Muscle of leg (tissue), 3 donors: ENCODE measurements at regions not wholly inside any gene's neighbourhood (a gene's known extent, or its start where the extent isn't known, plus 50 kb on each side); places are given as distances from the start of the nearest gene placed in this dataset.

Experiments
- DNase-seq: peaks from one replicate; pipeline ENCODE4 v3.0.0; 2013
- H3K27ac ChIP-seq: one replicate; pipeline ENCODE4 v1.5.1; 2013; ENCODE audit warnings: mild to moderate bottlenecking, low read length, control low read depth
- H3K27me3 ChIP-seq: one replicate; pipeline ENCODE4 v1.6.1; 2013; ENCODE audit warnings: low read length; ENCODE audit not compliant: control insufficient read depth, insufficient read depth
- H3K36me3 ChIP-seq: one replicate; pipeline ENCODE4 v1.6.1; 2013; ENCODE audit warnings: low read length; ENCODE audit not compliant: control insufficient read depth, insufficient read depth
- H3K4me1 ChIP-seq: one replicate; pipeline ENCODE4 v1.6.1; 2013; ENCODE audit warnings: low read length; ENCODE audit not compliant: control insufficient read depth, insufficient read depth
- H3K4me3 ChIP-seq: one replicate; pipeline ENCODE4 v1.5.1; 2013; ENCODE audit warnings: low read length, control low read depth
- H3K9me3 ChIP-seq: replicated peaks from 2 replicates; pipeline ENCODE4 v1.6.1; 2013; ENCODE audit warnings: low read depth, low read length; ENCODE audit not compliant: control insufficient read depth
- WGBS: methylation state at CpG from one replicate; pipeline ENCODE4 v1.1.5; 2013; ENCODE audit warnings: missing lambda C conversion rate; ENCODE audit not compliant: insufficient coverage; 5-methylcytosine and 5-hydroxymethylcytosine counted together

- H3K4me3 ChIP-seq, result no peak overlapping the region
- no peak for DNase-seq
- H3K36me3 ChIP-seq, result no peaks in the 10 kb centered on the region
- H3K27ac ChIP-seq, result no peak overlapping the region
- H3K9me3 ChIP-seq, result no peaks in the 10 kb centered on the region
- H3K4me1 ChIP-seq, result peaks cover 2% of the 10 kb centered on the region
- H3K27me3 ChIP-seq, result no peaks in the 10 kb centered on the region
- no CpG with 5 or more reads among the region's 3 CpGs for WGBS
Observed at GRCh38 chr5:167720259-167720658, 571.2 kb upstream of the WWC1 start.

- H3K9me3 ChIP-seq, result no peaks in the 10 kb centered on the region
- DNase-seq, result no peak
- H3K36me3 ChIP-seq, result no peaks in the 10 kb centered on the region
- no peak overlapping the region for H3K27ac ChIP-seq
- H3K4me1 ChIP-seq, result peaks cover 2% of the 10 kb centered on the region
- no peaks in the 10 kb centered on the region for H3K27me3 ChIP-seq
- H3K4me3 ChIP-seq, result no peak overlapping the region
- no CpG with 5 or more reads among the region's 5 CpGs for WGBS
Observed at GRCh38 chr5:167720676-167721260, 570.7 kb upstream of the WWC1 start.

DNA sequence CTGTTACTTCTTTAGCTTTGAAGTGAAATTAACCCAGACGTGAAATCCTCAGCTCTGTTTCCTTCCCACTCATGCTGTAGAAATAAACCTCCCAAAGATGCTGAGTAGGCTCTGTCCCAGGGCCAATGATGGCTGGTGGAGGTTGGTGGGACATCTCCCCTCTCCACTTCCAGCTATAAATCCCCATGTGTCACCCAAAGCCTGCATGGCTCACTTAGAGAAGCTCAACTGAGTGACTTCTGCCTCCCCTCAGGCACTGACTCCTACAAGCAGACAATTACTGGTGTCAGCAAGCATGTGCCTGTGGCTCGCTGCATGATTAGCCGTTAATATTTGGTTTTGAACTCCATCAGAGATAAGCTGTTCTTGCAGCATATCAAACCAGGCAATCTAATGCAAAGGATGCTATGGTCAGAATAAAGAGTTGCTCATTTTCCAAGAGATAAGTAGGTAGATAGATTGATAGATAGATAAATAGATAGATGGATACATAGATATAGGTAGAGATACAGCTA is 569.5 kb upstream of the WWC1 start:
- H3K27me3 ChIP-seq, result no peaks in the 10 kb centered on the region
- no peaks in the 10 kb centered on the region for H3K9me3 ChIP-seq
- no peaks in the 10 kb centered on the region for H3K36me3 ChIP-seq
- H3K4me3 ChIP-seq, result no peak overlapping the region
- H3K4me1 ChIP-seq, result peaks cover 2% of the 10 kb centered on the region
- no CpG with 5 or more reads among the region's 3 CpGs for WGBS
- no peak for DNase-seq
- H3K27ac ChIP-seq, result no peak overlapping the region

DNA sequence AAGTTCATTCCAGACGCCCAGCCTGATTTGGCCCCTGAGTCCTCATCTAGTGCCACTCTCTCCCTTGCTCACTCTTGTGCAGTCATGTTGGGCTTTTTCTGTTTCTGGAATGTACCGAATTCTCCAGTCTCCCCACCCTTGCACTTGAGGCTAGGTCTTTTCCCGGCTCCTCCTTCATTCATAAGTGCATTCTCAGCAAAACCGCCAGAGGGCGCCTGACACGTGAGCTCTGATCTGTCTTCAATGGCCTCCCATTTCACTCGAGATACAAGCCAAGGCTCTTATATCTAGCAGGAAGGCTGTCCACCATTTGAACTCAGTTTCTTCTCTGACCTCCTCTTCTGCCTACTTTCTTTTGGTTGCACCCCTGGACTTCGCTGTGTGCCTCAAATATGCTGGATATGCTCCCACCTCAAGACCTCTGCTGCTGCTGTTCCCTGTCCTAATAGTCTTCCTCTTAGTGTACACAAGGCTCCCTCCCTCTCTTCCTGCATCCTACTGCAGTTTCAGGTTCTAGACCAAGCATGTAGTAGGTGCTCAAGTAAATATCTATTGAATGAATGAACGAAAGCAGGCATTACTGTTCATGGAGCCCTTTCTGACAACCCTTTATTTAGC is 568.1 kb upstream of the WWC1 start:
- 13% methylated on average over 7 of the region's 9 CpGs for whole genome bisulfite sequencing
- Histone ChIP-seq H3K9me3 (no peaks in the 10 kb centered on the region), H3K27me3 (no peaks in the 10 kb centered on the region), H3K27ac (no peak overlapping the region), H3K4me1 (peaks cover 2% of the 10 kb centered on the region), H3K4me3 (no peak overlapping the region), H3K36me3 (no peaks in the 10 kb centered on the region)
- peak; percentile 85 for DNase-seq

GRCh38 chr5:167725264-167725663 is 566.2 kb upstream of the WWC1 start:
- Histone ChIP-seq H3K9me3 (no peaks in the 10 kb centered on the region), H3K27me3 (no peaks in the 10 kb centered on the region), H3K27ac (no peak overlapping the region), H3K4me1 (peaks cover 2% of the 10 kb centered on the region), H3K36me3 (no peaks in the 10 kb centered on the region), H3K4me3 (no peak overlapping the region)
- WGBS, result 56% methylated on average over 2 of the region's 2 CpGs
- no peak for DNase-seq

DNA sequence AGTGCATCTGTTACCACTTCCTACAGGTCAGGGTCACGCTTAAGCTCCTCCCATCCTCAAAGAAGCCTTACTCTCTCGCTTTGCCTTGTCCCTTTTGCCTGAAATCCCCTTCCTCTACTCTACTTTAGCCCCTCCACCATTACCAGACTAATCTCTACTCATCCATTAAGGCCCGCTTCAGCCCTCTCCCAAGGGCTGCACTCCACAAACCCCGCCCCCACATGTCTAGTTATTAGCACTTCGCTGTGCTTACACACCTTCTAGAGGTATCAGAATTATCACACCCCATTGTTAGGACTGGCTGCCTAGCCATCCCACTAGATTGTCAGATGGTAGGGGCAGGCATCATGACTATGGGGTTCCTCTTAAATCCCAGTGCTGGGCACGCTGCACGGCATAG is 565.7 kb upstream of the WWC1 start:
- Histone ChIP-seq H3K27ac (no peak overlapping the region), H3K9me3 (no peaks in the 10 kb centered on the region), H3K4me3 (no peak overlapping the region), H3K27me3 (no peaks in the 10 kb centered on the region), H3K36me3 (no peaks in the 10 kb centered on the region), H3K4me1 (peaks cover 2% of the 10 kb centered on the region)
- WGBS, result 93% methylated on average over 7 of the region's 7 CpGs
- DNase-seq, result no peak

- no peaks in the 10 kb centered on the region for H3K36me3 ChIP-seq
- no CpG with 5 or more reads among the region's 2 CpGs for WGBS
Observed at GRCh38 chr5:167726642-167727041, 564.8 kb upstream of the WWC1 start.

GRCh38 chr5:167730121-167730520 is 561.3 kb upstream of the WWC1 start:
- Histone ChIP-seq H3K4me3 (no peak overlapping the region), H3K36me3 (no peaks in the 10 kb centered on the region), H3K4me1 (no peaks in the 10 kb centered on the region), H3K27me3 (no peaks in the 10 kb centered on the region), H3K27ac (no peak overlapping the region), H3K9me3 (no peaks in the 10 kb centered on the region)
- no peak for DNase-seq
- WGBS, result 100% methylated on average over 1 of the region's 3 CpGs

More at GRCh38 chr5:167726642-167727041, 564.8 kb upstream of the WWC1 start:
- H3K27me3 ChIP-seq, result no peaks in the 10 kb centered on the region
- H3K27ac ChIP-seq, result no peak overlapping the region
- peaks cover 2% of the 10 kb centered on the region for H3K4me1 ChIP-seq
- no peak overlapping the region for H3K4me3 ChIP-seq
- DNase-seq, result no peak
- H3K9me3 ChIP-seq, result no peaks in the 10 kb centered on the region

GRCh38 chr5:167730656-167731055 is 560.8 kb upstream of the WWC1 start:
- no CpG with 5 or more reads among the region's 2 CpGs for WGBS
- no peaks in the 10 kb centered on the region for H3K36me3 ChIP-seq

DNA sequence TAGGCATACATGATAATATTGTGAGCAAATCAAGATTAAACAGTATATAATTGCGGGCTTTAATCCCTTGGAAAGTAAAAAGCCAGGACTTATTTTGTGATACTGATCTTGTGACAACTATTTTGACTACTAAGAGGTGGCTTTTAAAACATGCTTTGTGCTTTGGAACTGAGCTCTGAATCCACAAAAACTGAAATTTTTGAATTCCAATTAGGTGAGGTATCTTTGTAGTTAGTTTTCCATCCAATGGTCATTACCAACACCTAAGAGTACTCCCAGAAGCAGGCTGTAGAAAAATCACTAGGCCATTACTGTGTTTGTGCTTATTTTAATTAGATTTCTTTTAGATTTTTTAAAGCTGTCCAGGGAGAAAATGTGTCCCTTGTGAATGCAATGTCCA is 559.5 kb upstream of the WWC1 start:
- DNase-seq, result no peak
- 83% methylated on average over 1 of the region's 1 CpG for WGBS
- Histone ChIP-seq H3K27ac (no peak overlapping the region), H3K36me3 (no peaks in the 10 kb centered on the region), H3K4me3 (no peak overlapping the region), H3K27me3 (no peaks in the 10 kb centered on the region), H3K9me3 (no peaks in the 10 kb centered on the region), H3K4me1 (no peaks in the 10 kb centered on the region)

More at GRCh38 chr5:167730656-167731055, 560.8 kb upstream of the WWC1 start:
- Histone ChIP-seq H3K4me1 (no peaks in the 10 kb centered on the region), H3K9me3 (no peaks in the 10 kb centered on the region), H3K27ac (no peak overlapping the region), H3K4me3 (no peak overlapping the region), H3K27me3 (no peaks in the 10 kb centered on the region)
- no peak for DNase-seq
